Panc1 (cell line): ENCODE measurements at regions not wholly inside any gene's neighbourhood (a gene's known extent, or its start where the extent isn't known, plus 50 kb on each side); places are given as distances from the start of the nearest gene placed in this dataset.

Experiments
- ATAC-seq: fragments of 200-7000 bp; cut with Tn5 transposase; 2 replicates; pipeline ENCODE4 v1.9.1; 2020; ENCODE audit warnings: mild to moderate bottlenecking, moderate library complexity
- BruUV-seq: library from RNA; stranded (reverse); fragments of 400-500 nt; replicated peaks from 2 replicates; lab custom pipeline; 2021; lab: Mats Ljungman, UMichigan
- CTCF ChIA-PET: fragments of 300-600 bp; sonication (Branson Sonifier 250); formaldehyde crosslinking; loops from one replicate; lab custom pipeline; 2022; ENCODE audit warnings: antibody characterized with exemption; lab: Charles Lee
- POLR2A ChIA-PET: fragments of 300-600 bp; sonication (Branson Sonifier 250); formaldehyde crosslinking; loops from one replicate; lab custom pipeline; 2022; ENCODE audit warnings: antibody characterized with exemption; lab: Charles Lee
- DNase-seq: peaks from one replicate; pipeline ENCODE4 v3.0.0-alpha.2; 2010; ENCODE audit warnings: low read depth, low spot score
- H3K27ac ChIP-seq: 2 replicates; pipeline ENCODE4 v1.5.1; 2011; ENCODE audit warnings: mild to moderate bottlenecking, low read length, inconsistent platforms
- H3K27me3 ChIP-seq: fragments of 200-500 bp; sonication (Bioruptor generic); 2 replicates; pipeline ENCODE4 v1.6.0; 2014; ENCODE audit warnings: low read length, inconsistent platforms; ENCODE audit not compliant: control insufficient read depth, insufficient read depth
- H3K36me3 ChIP-seq: fragments of 200-500 bp; sonication (Bioruptor generic); 2 replicates; pipeline ENCODE4 v1.5.1; 2014; ENCODE audit warnings: inconsistent platforms, mild to moderate bottlenecking, low read length, moderate library complexity; ENCODE audit not compliant: control insufficient read depth, insufficient read depth
- H3K4me1 ChIP-seq: 2 replicates; pipeline ENCODE4 v1.5.1; 2011; ENCODE audit warnings: inconsistent platforms, mild to moderate bottlenecking, low read length, moderate library complexity; ENCODE audit not compliant: control insufficient read depth, insufficient read depth
- H3K4me3 ChIP-seq, 2 experiments: 2 replicates each; pipeline ENCODE4 v1.5.1; 2011 to 2012; ENCODE audit warnings: low read depth in 2 of 2, low read length in 2 of 2, mild to moderate bottlenecking in 2 of 2, inconsistent platforms in 1 of 2, moderate library complexity in 1 of 2
- H3K9me3 ChIP-seq: fragments of 200-500 bp; sonication (Bioruptor generic); 2 replicates; pipeline ENCODE4 v1.5.1; 2014; ENCODE audit warnings: low read depth, mild to moderate bottlenecking, inconsistent platforms, low read length, moderate library complexity; ENCODE audit not compliant: control insufficient read depth, insufficient read depth
- CTCF ChIP-seq: fragments of 450-650 bp; IDR thresholded peaks from 2 replicates; pipeline ENCODE4 v1.5.1; 2017; ENCODE audit warnings: mild to moderate bottlenecking
- POLR2AphosphoS5 ChIP-seq: IDR thresholded peaks from 2 replicates; pipeline ENCODE4 v1.6.1; 2012; ENCODE audit warnings: mild to moderate bottlenecking, low read depth, low read length, moderate library complexity
- REST ChIP-seq, 2 experiments: IDR thresholded peaks; 2 replicates each; pipeline ENCODE4 v1.6.1; 2011 to 2012; ENCODE audit warnings: low read depth in 2 of 2, control low read depth in 1 of 2, low read length in 1 of 2, mild to moderate bottlenecking in 1 of 2, moderate library complexity in 1 of 2; ENCODE audit not compliant: insufficient read depth in 1 of 2
- SIN3A ChIP-seq: IDR thresholded peaks from 2 replicates; pipeline ENCODE4 v1.6.1; 2012; ENCODE audit warnings: low read depth, mild to moderate bottlenecking, low read length, moderate library complexity, borderline replicate concordance; ENCODE audit not compliant: insufficient read depth
- TCF7L2 ChIP-seq: IDR thresholded peaks from 2 replicates; pipeline ENCODE4 v1.6.1; 2011; ENCODE audit warnings: mild to moderate bottlenecking, low read depth, low read length, inconsistent platforms
- in situ Hi-C: cut with HindIII; loops from 2 replicates; pipeline ENCODE4 v1.10.0; 2016; ENCODE audit warnings: low sequenced_read_pairs, low pct_unique_long_range_greater_than_20kb
- intact Hi-C: fragments of 100-400 bp; cut with micrococcal nuclease; formaldehyde crosslinking; loops from one replicate; pipeline ENCODE4 v1.10.0; 2022; ENCODE audit not compliant: unreplicated experiment

- no peak overlapping the region for H3K4me3 ChIP-seq
- POLR2A ChIA-PET = no interaction called here
- CTCF ChIA-PET = no interaction called here
- ATAC-seq = no peak
- in situ Hi-C loops (no loop called here), intact Hi-C loops (no loop called here)
- H3K27me3 ChIP-seq = peaks cover under 1% of the 10 kb centered on the region; the same call in 1 of the 2 replicates
- H3K4me1 ChIP-seq = no peaks in the 10 kb centered on the region; the same call in 1 of the 2 replicates
- no peaks in the 10 kb centered on the region for H3K9me3 ChIP-seq
- BruUV-seq = no TSS peak
- TF ChIP-seq TCF7L2 = no peak
- no peak for TF ChIP-seq REST (IDR thresholded peaks at IDR 0.05; ENCODE audit: insufficient read depth in 1 of 2, low read depth in 2 of 2, low read length in 1 of 2)
- TF ChIP-seq POLR2AphosphoS5 = no peak
- TF ChIP-seq CTCF = no peak
- no peak for TF ChIP-seq SIN3A
- no peaks in the 10 kb centered on the region for H3K36me3 ChIP-seq
- no peak overlapping the region for H3K27ac ChIP-seq
- DNase-seq = no peak
Observed at GRCh38 chr7:142356166-142356565, 98.3 kb upstream of the PRSS58 start.

GRCh38 chr7:142355328-142355727 is 97.5 kb upstream of the PRSS58 start:
- Histone ChIP-seq H3K4me3 (no peak overlapping the region), H3K4me1 (no peaks in the 10 kb centered on the region; the same call in 1 of the 2 replicates), H3K36me3 (no peaks in the 10 kb centered on the region), H3K27ac (no peak overlapping the region), H3K27me3 (peaks cover 2% of the 10 kb centered on the region; the same call in 1 of the 2 replicates), H3K9me3 (no peaks in the 10 kb centered on the region)
- CTCF ChIA-PET = no interaction called here
- DNase-seq = no peak
- BruUV-seq = no TSS peak
- in situ Hi-C loops (no loop called here), intact Hi-C loops (no loop called here)
- no peak for TF ChIP-seq CTCF
- no peak for TF ChIP-seq REST (IDR thresholded peaks at IDR 0.05; ENCODE audit: insufficient read depth in 1 of 2, low read depth in 2 of 2, low read length in 1 of 2)
- no peak for TF ChIP-seq TCF7L2
- no peak for TF ChIP-seq SIN3A
- TF ChIP-seq POLR2AphosphoS5 = no peak
- POLR2A ChIA-PET = no interaction called here
- no peak for ATAC-seq
